MCF 10A (cell line): ENCODE measurements at regions not wholly inside any gene's neighbourhood (a gene's known extent, or its start where the extent isn't known, plus 50 kb on each side); places are given as distances from the start of the nearest gene placed in this dataset.

Source experiments
- BruUV-seq: library from RNA; stranded (reverse); fragments of 400-500 nt; replicated peaks from 2 replicates; lab custom pipeline; 2021; lab: Mats Ljungman, UMichigan
- CTCF ChIA-PET: fragments of 300-600 bp; sonication (Branson Sonifier 250); formaldehyde crosslinking; extraction: SDS; loops from one replicate; lab custom pipeline; 2021; ENCODE audit warnings: antibody characterized with exemption, inconsistent platforms; lab: Yijun Ruan, JAX
- POLR2A ChIA-PET: fragments of 300-600, 350-650 bp; sonication (Branson Sonifier 250); formaldehyde crosslinking; extraction: SDS; loops from one replicate; lab custom pipeline; 2020; ENCODE audit warnings: antibody characterized with exemption, inconsistent platforms; lab: Yijun Ruan, JAX
- DNase-seq: peaks from one replicate; pipeline ENCODE4 v3.0.0-alpha.2; 2018; ENCODE audit not compliant: unreplicated experiment
- H3K27ac Mint-ChIP-seq: one replicate; pipeline ENCODE4 v1.8.0; 2022; ENCODE audit warnings: mild to moderate bottlenecking, low read depth, mixed read lengths; ENCODE audit not compliant: unreplicated experiment
- H3K27me3 Mint-ChIP-seq: one replicate; pipeline ENCODE4 v1.8.0; 2022; ENCODE audit warnings: mixed read lengths; ENCODE audit not compliant: insufficient read depth, unreplicated experiment
- H3K36me3 Mint-ChIP-seq: one replicate; pipeline ENCODE4 v1.8.0; 2022; ENCODE audit warnings: mild to moderate bottlenecking, moderate library complexity, mixed read lengths; ENCODE audit not compliant: insufficient read depth, unreplicated experiment
- H3K4me1 Mint-ChIP-seq: one replicate; pipeline ENCODE4 v1.8.0; 2022; ENCODE audit warnings: mixed read lengths; ENCODE audit not compliant: insufficient read depth, unreplicated experiment
- H3K4me3 Mint-ChIP-seq: one replicate; pipeline ENCODE4 v1.8.0; 2022; ENCODE audit warnings: mild to moderate bottlenecking, moderate library complexity, mixed read lengths; ENCODE audit not compliant: unreplicated experiment
- H3K9me3 Mint-ChIP-seq: one replicate; pipeline ENCODE4 v1.8.0; 2022; ENCODE audit warnings: mixed read lengths; ENCODE audit not compliant: unreplicated experiment
- CTCF ChIP-seq: fragments of 200-600 bp; IDR thresholded peaks from one replicate; pipeline ENCODE4 v1.8.0; 2022; ENCODE audit warnings: antibody characterized with exemption, mild to moderate bottlenecking; ENCODE audit not compliant: unreplicated experiment
- intact Hi-C: fragments of 100-400 bp; cut with micrococcal nuclease; formaldehyde crosslinking; loops from 2 replicates; pipeline ENCODE4 v1.14.1; 2022

GRCh38 chr4:124777007-124777406, 64.5 kb upstream of the ANKRD50 start:
- no TSS peak for BruUV-seq
- Mint-ChIP-seq H3K4me1 (no peaks in the 10 kb centered on the region), H3K9me3 (peaks cover 11% of the 10 kb centered on the region), H3K27me3 (no peaks in the 10 kb centered on the region), H3K4me3 (no peak overlapping the region), H3K27ac (no peak overlapping the region), H3K36me3 (no peaks in the 10 kb centered on the region)
- DNase-seq, result no peak
- no peak for TF ChIP-seq CTCF
- CTCF ChIA-PET, result no interaction called here
- POLR2A ChIA-PET, result no interaction called here
- intact Hi-C loops, result no loop called here

GRCh38 chr4:124768596-124769365, 56.2 kb upstream of the ANKRD50 start:
- Mint-ChIP-seq H3K36me3 (no peaks in the 10 kb centered on the region), H3K4me3 (no peak overlapping the region), H3K4me1 (no peaks in the 10 kb centered on the region), H3K27me3 (no peaks in the 10 kb centered on the region), H3K27ac (no peak overlapping the region), H3K9me3 (no peaks in the 10 kb centered on the region)
- ChIA-PET CTCF (interaction anchor here (0.7 to 0.8 kb wide), 2 partner anchors 11 to 1814 kb away, joined by 3 to 4 read pairs; no protein-coding TSS in a partner anchor), POLR2A (no interaction called here)
- no peak for TF ChIP-seq CTCF
- no TSS peak for BruUV-seq
- intact Hi-C loops, result no loop called here
- DNase-seq, result peak; percentile 8

GRCh38 chr4:124762956-124763355, 50.4 kb upstream of the ANKRD50 start:
- BruUV-seq, result no TSS peak
- no peak for DNase-seq
- H3K27ac Mint-ChIP-seq, result no peak overlapping the region
- no peaks in the 10 kb centered on the region for H3K36me3 Mint-ChIP-seq
- TF ChIP-seq CTCF, result no peak
- no peak overlapping the region for H3K4me3 Mint-ChIP-seq
- no peaks in the 10 kb centered on the region for H3K4me1 Mint-ChIP-seq
- intact Hi-C loops, result no loop called here
- H3K9me3 Mint-ChIP-seq, result no peaks in the 10 kb centered on the region
- H3K27me3 Mint-ChIP-seq, result no peaks in the 10 kb centered on the region
- ChIA-PET POLR2A (interaction anchor here (0.7 kb wide), 1 partner anchor 1606 kb away, joined by 3 read pairs; no protein-coding TSS in a partner anchor), CTCF (no interaction called here)
